Stomach smooth muscle (tissue), 2 donors: ENCODE measurements at regions not wholly inside any gene's neighbourhood (a gene's known extent, or its start where the extent isn't known, plus 50 kb on each side); places are given as distances from the start of the nearest gene placed in this dataset.

Experiments used
- H3K27ac ChIP-seq: one replicate; pipeline ENCODE4 v1.7.0; 2013; ENCODE audit warnings: mild to moderate bottlenecking, low read length, inconsistent platforms
- H3K27me3 ChIP-seq, 2 donors: one replicate each; pipeline ENCODE4 v1.7.0; 2013; ENCODE audit warnings: low read length in 2 of 2; ENCODE audit not compliant: insufficient read depth in 2 of 2, control insufficient read depth in 1 of 2
- H3K36me3 ChIP-seq, 2 donors: one replicate each; pipeline ENCODE4 v1.7.0; 2013; ENCODE audit warnings: low read length in 2 of 2; ENCODE audit not compliant: control insufficient read depth in 2 of 2, insufficient read depth in 2 of 2
- H3K4me1 ChIP-seq: one replicate; pipeline ENCODE4 v1.7.0; 2013; ENCODE audit warnings: low read length; ENCODE audit not compliant: control insufficient read depth, insufficient read depth
- H3K4me3 ChIP-seq, 2 donors: one replicate each; pipeline ENCODE4 v1.7.0; 2013; ENCODE audit warnings: low read length in 2 of 2
- H3K9ac ChIP-seq, 2 donors: one replicate each; pipeline ENCODE4 v1.7.0; 2013; ENCODE audit warnings: low read length in 2 of 2, mild to moderate bottlenecking in 1 of 2
- H3K9me3 ChIP-seq, 2 donors: one replicate each; pipeline ENCODE4 v1.7.0; 2013; ENCODE audit warnings: low read length in 2 of 2; ENCODE audit not compliant: control insufficient read depth in 2 of 2
- donor health status: healthy.
- donor health status: Pancreatic carcinoma.

GRCh38 chr2:234329202-234329960 lies 167.5 kb downstream of the ARL4C start:
- H3K4me1 ChIP-seq, result no peaks in the 10 kb centered on the region
- no peaks in the 10 kb centered on the region for H3K36me3 ChIP-seq
- H3K9ac ChIP-seq, result no peak overlapping the region
- H3K27me3 ChIP-seq, result no peaks in the 10 kb centered on the region
- H3K4me3 ChIP-seq, result no peak overlapping the region
- H3K9me3 ChIP-seq, result no peaks in the 10 kb centered on the region
- no peak overlapping the region for H3K27ac ChIP-seq

- H3K4me3 ChIP-seq, result no peak overlapping the region
- H3K27me3 ChIP-seq, result no peaks in the 10 kb centered on the region
- no peaks in the 10 kb centered on the region for H3K36me3 ChIP-seq
- H3K9me3 ChIP-seq, result no peaks in the 10 kb centered on the region
- no peak overlapping the region for H3K27ac ChIP-seq
- H3K4me1 ChIP-seq, result no peaks in the 10 kb centered on the region
- no peak overlapping the region for H3K9ac ChIP-seq
Measured at GRCh38 chr2:234328444-234328990, 168.4 kb downstream of the ARL4C start.

- H3K27ac ChIP-seq, result no peak overlapping the region
- H3K9ac ChIP-seq, result no peak overlapping the region
- no peaks in the 10 kb centered on the region for H3K9me3 ChIP-seq
- no peak overlapping the region for H3K4me3 ChIP-seq
- H3K4me1 ChIP-seq, result no peaks in the 10 kb centered on the region
- H3K36me3 ChIP-seq, result no peaks in the 10 kb centered on the region
- H3K27me3 ChIP-seq, result no peaks in the 10 kb centered on the region
Measured at GRCh38 chr2:234326694-234327093, 170.2 kb downstream of the ARL4C start.

- Histone ChIP-seq H3K9ac (no peak overlapping the region), H3K27ac (no peak overlapping the region), H3K4me1 (no peaks in the 10 kb centered on the region), H3K36me3 (no peaks in the 10 kb centered on the region), H3K9me3 (no peaks in the 10 kb centered on the region), H3K27me3 (no peaks in the 10 kb centered on the region), H3K4me3 (no peak overlapping the region)
Measured at GRCh38 chr2:234324116-234324515, 172.8 kb downstream of the ARL4C start.

GRCh38 chr2:234322766-234323465 lies 174.0 kb downstream of the ARL4C start:
- Histone ChIP-seq H3K9me3 (no peaks in the 10 kb centered on the region), H3K27ac (no peak overlapping the region), H3K4me1 (no peaks in the 10 kb centered on the region), H3K9ac (no peak overlapping the region), H3K36me3 (no peaks in the 10 kb centered on the region), H3K4me3 (no peak overlapping the region), H3K27me3 (no peaks in the 10 kb centered on the region)

GRCh38 chr2:234320066-234320465 lies 176.8 kb downstream of the ARL4C start:
- Histone ChIP-seq H3K9ac (no peak overlapping the region), H3K4me1 (no peaks in the 10 kb centered on the region), H3K9me3 (no peaks in the 10 kb centered on the region), H3K4me3 (no peak overlapping the region), H3K27me3 (no peaks in the 10 kb centered on the region), H3K27ac (no peak overlapping the region), H3K36me3 (no peaks in the 10 kb centered on the region)

GRCh38 chr2:234318361-234318760 lies 178.5 kb downstream of the ARL4C start:
- H3K27ac ChIP-seq, result no peak overlapping the region
- H3K27me3 ChIP-seq, result no peaks in the 10 kb centered on the region
- H3K4me3 ChIP-seq, result no peak overlapping the region
- H3K9ac ChIP-seq, result no peak overlapping the region
- H3K36me3 ChIP-seq, result no peaks in the 10 kb centered on the region
- no peaks in the 10 kb centered on the region for H3K4me1 ChIP-seq
- H3K9me3 ChIP-seq, result no peaks in the 10 kb centered on the region

GRCh38 chr2:234313558-234313957 lies 183.3 kb downstream of the ARL4C start:
- no peaks in the 10 kb centered on the region for H3K36me3 ChIP-seq
- H3K27ac ChIP-seq, result no peak overlapping the region
- H3K9ac ChIP-seq, result no peak overlapping the region
- H3K27me3 ChIP-seq, result no peaks in the 10 kb centered on the region
- H3K9me3 ChIP-seq, result no peaks in the 10 kb centered on the region
- H3K4me3 ChIP-seq, result no peak overlapping the region
- no peaks in the 10 kb centered on the region for H3K4me1 ChIP-seq

- Histone ChIP-seq H3K9ac (no peak overlapping the region), H3K4me1 (no peaks in the 10 kb centered on the region), H3K27me3 (no peaks in the 10 kb centered on the region), H3K36me3 (no peaks in the 10 kb centered on the region), H3K27ac (no peak overlapping the region), H3K9me3 (peaks cover 0 to 3% of the 10 kb centered on the region in 2 donors), H3K4me3 (no peak overlapping the region)
Measured at GRCh38 chr2:234310166-234310565, 186.7 kb downstream of the ARL4C start.

- no peaks in the 10 kb centered on the region for H3K4me1 ChIP-seq
- H3K27me3 ChIP-seq, result no peaks in the 10 kb centered on the region
- no peak overlapping the region for H3K9ac ChIP-seq
- peaks cover 0 to 3% of the 10 kb centered on the region in 2 donors for H3K9me3 ChIP-seq
- no peak overlapping the region for H3K27ac ChIP-seq
- H3K4me3 ChIP-seq, result no peak overlapping the region
- H3K36me3 ChIP-seq, result no peaks in the 10 kb centered on the region
Measured at GRCh38 chr2:234309431-234309830, 187.4 kb downstream of the ARL4C start.

GRCh38 chr2:234308813-234309195 lies 188.1 kb downstream of the ARL4C start:
- Histone ChIP-seq H3K36me3 (no peaks in the 10 kb centered on the region), H3K27me3 (no peaks in the 10 kb centered on the region), H3K4me1 (no peaks in the 10 kb centered on the region), H3K4me3 (no peak overlapping the region), H3K27ac (no peak overlapping the region), H3K9me3 (peaks cover 0 to 3% of the 10 kb centered on the region in 2 donors), H3K9ac (no peak overlapping the region)
